Smooth muscle cell (in vitro differentiated cells): ENCODE measurements at regions not wholly inside any gene's neighbourhood (a gene's known extent, or its start where the extent isn't known, plus 50 kb on each side); places are given as distances from the start of the nearest gene placed in this dataset.

ENCODE experiments used
- DNase-seq: peaks from one replicate; lab custom pipeline; 2025; ENCODE audit not compliant: unreplicated experiment; lab: John Stamatoyannopoulos, UW
- H2AFZ ChIP-seq: fragments of 200-600 bp; sonication (generic); 2 replicates; pipeline ENCODE4 v1.6.0; 2016; ENCODE audit warnings: antibody characterized with exemption, low read depth, mild to moderate bottlenecking
- H3F3A ChIP-seq: fragments of 200-600 bp; sonication (generic); 2 replicates; pipeline ENCODE4 v1.6.0; 2017; ENCODE audit warnings: antibody characterized with exemption, low read depth
- H3K27ac ChIP-seq: fragments of 200-600 bp; sonication (generic); 2 replicates; pipeline ENCODE4 v1.5.1; 2016; ENCODE audit warnings: low read depth, mild to moderate bottlenecking
- H3K27me3 ChIP-seq: fragments of 200-600 bp; sonication (generic); 2 replicates; pipeline ENCODE4 v1.6.1; 2016; ENCODE audit warnings: low read depth, mild to moderate bottlenecking
- H3K36me3 ChIP-seq: fragments of 200-600 bp; sonication (generic); 2 replicates; pipeline ENCODE4 v1.5.1; 2016; ENCODE audit warnings: low read depth
- H3K4me1 ChIP-seq: fragments of 200-600 bp; sonication (generic); 2 replicates; pipeline ENCODE4 v1.5.1; 2016; ENCODE audit warnings: low read depth
- H3K4me2 ChIP-seq: fragments of 200-600 bp; sonication (generic); 2 replicates; pipeline ENCODE4 v1.6.0; 2016; ENCODE audit warnings: mild to moderate bottlenecking
- H3K4me3 ChIP-seq: fragments of 200-600 bp; sonication (generic); 2 replicates; pipeline ENCODE4 v1.5.1; 2016; ENCODE audit warnings: mild to moderate bottlenecking
- H3K79me2 ChIP-seq: fragments of 200-600 bp; sonication (generic); 2 replicates; pipeline ENCODE4 v1.6.0; 2016; ENCODE audit warnings: low read depth, mild to moderate bottlenecking
- H3K9ac ChIP-seq: fragments of 200-600 bp; sonication (generic); 2 replicates; pipeline ENCODE4 v1.6.0; 2016; ENCODE audit warnings: low read depth
- H3K9me3 ChIP-seq: fragments of 200-600 bp; sonication (generic); replicated peaks from 2 replicates; pipeline ENCODE4 v1.5.1; 2016; ENCODE audit warnings: low read depth
- H4K20me1 ChIP-seq: fragments of 200-600 bp; sonication (generic); 2 replicates; pipeline ENCODE4 v1.6.0; 2016; ENCODE audit warnings: low read depth
- WGBS: methylation state at CpG from one replicate; pipeline ENCODE4 v1.1.7; 2016; ENCODE audit warnings: low lambda C conversion rate; 5-methylcytosine and 5-hydroxymethylcytosine counted together
- TF ChIP-seq, protein P1 (sequence below): fragments of 200-600 bp; sonication (generic); IDR thresholded peaks from 2 replicates; pipeline ENCODE4 v1.5.1; 2017; ENCODE audit warnings: borderline replicate concordance, mild to moderate bottlenecking, antibody characterized with exemption; ENCODE audit not compliant: insufficient read depth, poor library complexity, severe bottlenecking

DNA sequence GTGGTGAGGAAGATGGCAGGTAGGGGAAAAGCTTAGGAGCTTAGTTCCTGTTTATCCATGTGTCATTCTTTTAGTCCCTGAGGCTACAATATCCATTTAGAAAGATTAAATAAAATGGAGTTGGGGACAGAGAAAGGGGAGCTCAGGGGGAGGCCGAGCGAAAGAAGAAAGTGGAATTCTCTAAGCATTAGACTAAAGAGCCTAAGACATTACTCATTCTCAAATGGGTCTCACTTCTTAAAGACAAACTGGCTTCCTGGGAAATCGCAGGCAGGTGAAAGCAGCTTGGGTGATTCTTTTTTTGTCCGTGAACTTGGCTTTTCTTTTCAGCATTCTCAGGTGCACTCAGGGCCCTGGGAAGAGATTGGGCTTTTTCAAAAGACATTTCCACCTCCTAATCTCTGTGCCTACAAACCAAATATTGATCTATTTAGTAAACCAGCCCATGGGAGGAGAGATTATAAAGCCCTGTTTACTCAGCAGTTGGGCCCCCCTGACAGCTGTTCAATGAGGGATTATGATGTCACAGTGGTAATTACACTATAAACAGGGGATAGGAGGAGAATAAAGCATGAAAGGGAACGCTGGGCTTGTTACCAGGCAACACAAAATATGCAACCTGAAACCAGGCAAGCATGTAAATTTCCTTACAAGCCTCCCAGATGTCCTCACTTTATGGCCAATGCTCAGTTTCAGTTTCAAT lies 584.0 kb downstream of the ACTL7B start:
- no peaks in the 10 kb centered on the region for H3K36me3 ChIP-seq
- peak overlapping the region; percentile 78 for H3K4me2 ChIP-seq
- DNase-seq, result no peak
- peaks cover 9% of the 10 kb centered on the region for H3F3A ChIP-seq
- H3K4me1 ChIP-seq, result peaks cover 12% of the 10 kb centered on the region
- H2AFZ ChIP-seq, result no peak overlapping the region
- no peaks in the 10 kb centered on the region for H4K20me1 ChIP-seq
- TF ChIP-seq, protein P1, sequence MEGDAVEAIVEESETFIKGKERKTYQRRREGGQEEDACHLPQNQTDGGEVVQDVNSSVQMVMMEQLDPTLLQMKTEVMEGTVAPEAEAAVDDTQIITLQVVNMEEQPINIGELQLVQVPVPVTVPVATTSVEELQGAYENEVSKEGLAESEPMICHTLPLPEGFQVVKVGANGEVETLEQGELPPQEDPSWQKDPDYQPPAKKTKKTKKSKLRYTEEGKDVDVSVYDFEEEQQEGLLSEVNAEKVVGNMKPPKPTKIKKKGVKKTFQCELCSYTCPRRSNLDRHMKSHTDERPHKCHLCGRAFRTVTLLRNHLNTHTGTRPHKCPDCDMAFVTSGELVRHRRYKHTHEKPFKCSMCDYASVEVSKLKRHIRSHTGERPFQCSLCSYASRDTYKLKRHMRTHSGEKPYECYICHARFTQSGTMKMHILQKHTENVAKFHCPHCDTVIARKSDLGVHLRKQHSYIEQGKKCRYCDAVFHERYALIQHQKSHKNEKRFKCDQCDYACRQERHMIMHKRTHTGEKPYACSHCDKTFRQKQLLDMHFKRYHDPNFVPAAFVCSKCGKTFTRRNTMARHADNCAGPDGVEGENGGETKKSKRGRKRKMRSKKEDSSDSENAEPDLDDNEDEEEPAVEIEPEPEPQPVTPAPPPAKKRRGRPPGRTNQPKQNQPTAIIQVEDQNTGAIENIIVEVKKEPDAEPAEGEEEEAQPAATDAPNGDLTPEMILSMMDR, result no peak
- peak overlapping the region; percentile 38 for H3K4me3 ChIP-seq
- H3K79me2 ChIP-seq, result no peaks in the 10 kb centered on the region
- H3K27ac ChIP-seq, result peak overlapping the region; percentile 89
- peak overlapping the region; percentile 87 for H3K9ac ChIP-seq
- WGBS, result 21% methylated on average over 5 of the region's 5 CpGs
- no peaks in the 10 kb centered on the region for H3K9me3 ChIP-seq
- H3K27me3 ChIP-seq, result no peaks in the 10 kb centered on the region

DNA sequence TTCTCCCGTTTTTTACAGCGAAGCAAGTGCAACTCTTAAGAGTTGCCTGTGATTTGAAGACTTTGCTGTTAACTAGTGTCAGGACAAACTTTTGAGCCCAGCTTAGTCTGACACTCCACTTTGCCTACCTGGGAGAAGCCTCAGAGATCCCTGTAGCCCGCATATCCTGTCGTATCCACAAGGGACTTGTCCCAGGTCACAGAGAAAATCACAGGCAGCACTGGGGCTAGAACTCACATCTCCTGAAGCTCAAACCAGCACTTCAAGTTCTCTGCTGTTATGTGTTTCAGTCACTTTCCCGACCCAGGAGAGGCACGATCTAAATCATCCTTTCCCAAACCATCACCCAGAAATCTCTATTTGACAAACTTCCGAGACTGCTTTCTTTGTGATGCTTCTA lies 584.5 kb downstream of the ACTL7B start:
- no peak for DNase-seq
- Histone ChIP-seq H3K4me1 (peaks cover 12% of the 10 kb centered on the region), H3K27me3 (no peaks in the 10 kb centered on the region), H3K4me3 (no peak overlapping the region), H4K20me1 (no peaks in the 10 kb centered on the region), H3K79me2 (no peaks in the 10 kb centered on the region), H3K36me3 (no peaks in the 10 kb centered on the region), H2AFZ (no peak overlapping the region), H3F3A (peaks cover 9% of the 10 kb centered on the region), H3K9me3 (no peaks in the 10 kb centered on the region), H3K9ac (peak overlapping the region; percentile 87), H3K27ac (peak overlapping the region; percentile 89), H3K4me2 (peak overlapping the region; percentile 78)
- TF ChIP-seq, protein P1, result no peak
- WGBS, result 69% methylated on average over 7 of the region's 7 CpGs

DNA sequence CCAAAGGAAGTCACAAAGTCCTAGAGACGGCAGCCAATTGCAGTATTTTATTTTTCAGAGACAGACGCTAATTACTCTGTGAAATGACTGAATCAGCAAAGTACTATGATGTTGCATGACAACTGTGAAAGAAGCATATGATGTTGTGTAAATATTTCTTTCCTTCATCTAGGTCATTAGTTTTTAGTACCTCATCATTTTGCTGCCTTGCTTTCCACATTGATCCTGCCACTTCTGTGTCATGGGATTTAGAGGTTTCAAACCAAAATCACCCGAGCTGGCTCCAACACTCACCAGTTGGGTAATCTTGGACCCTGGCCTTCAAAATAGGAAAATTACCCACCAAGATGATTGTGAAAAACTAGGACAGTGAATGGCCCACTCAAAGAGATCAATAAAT lies 585.2 kb downstream of the ACTL7B start:
- Histone ChIP-seq H3K4me2 (no peak overlapping the region), H3K79me2 (no peaks in the 10 kb centered on the region), H2AFZ (no peak overlapping the region), H3K4me1 (peaks cover 12% of the 10 kb centered on the region), H3K9ac (peak overlapping the region; percentile 87), H3K27me3 (no peaks in the 10 kb centered on the region), H3K4me3 (no peak overlapping the region), H3K9me3 (no peaks in the 10 kb centered on the region), H3K36me3 (no peaks in the 10 kb centered on the region), H4K20me1 (no peaks in the 10 kb centered on the region), H3K27ac (peak overlapping the region; percentile 89), H3F3A (peaks cover 6% of the 10 kb centered on the region)
- 82% methylated on average over 3 of the region's 3 CpGs for WGBS
- TF ChIP-seq, protein P1, result no peak
- DNase-seq, result no peak

DNA sequence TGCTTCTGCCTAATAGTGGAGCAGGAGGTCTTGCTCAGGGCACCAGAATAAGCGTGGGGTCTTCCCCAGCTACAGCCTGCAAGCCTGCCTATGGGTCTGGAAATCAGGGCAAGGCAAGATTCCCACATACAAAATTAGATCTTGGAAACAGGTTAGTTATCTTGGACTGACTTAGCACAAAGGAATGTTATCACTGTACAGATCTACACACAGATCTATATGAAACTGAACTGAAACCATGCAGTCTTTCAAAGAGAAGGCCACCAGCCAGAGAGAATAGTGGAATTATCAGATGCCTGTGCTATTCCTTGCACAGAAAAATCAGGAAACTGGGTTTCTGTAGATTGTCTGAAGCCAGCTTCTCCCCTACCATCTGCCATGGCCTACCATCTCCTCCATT lies 585.7 kb downstream of the ACTL7B start:
- Histone ChIP-seq H3K4me2 (no peak overlapping the region), H3K9me3 (no peaks in the 10 kb centered on the region), H3K4me1 (peaks cover 12% of the 10 kb centered on the region), H2AFZ (no peak overlapping the region), H3K4me3 (no peak overlapping the region), H3K9ac (peak overlapping the region; percentile 87), H3K36me3 (no peaks in the 10 kb centered on the region), H3K79me2 (no peaks in the 10 kb centered on the region), H3K27me3 (no peaks in the 10 kb centered on the region), H3F3A (peaks cover 6% of the 10 kb centered on the region), H3K27ac (peak overlapping the region; percentile 89), H4K20me1 (no peaks in the 10 kb centered on the region)
- WGBS, result 81% methylated on average over 1 of the region's 1 CpG
- no peak for DNase-seq
- TF ChIP-seq, protein P1, result no peak
